Activated naive CD4-positive, alpha-beta T cell treated with anti-CD3 and anti-CD28 coated beads for 36 hours (primary cell): ENCODE measurements at regions not wholly inside any gene's neighbourhood (a gene's known extent, or its start where the extent isn't known, plus 50 kb on each side); places are given as distances from the start of the nearest gene placed in this dataset.

Experiments used
- CTCF ChIA-PET: fragments of 350-600 bp; sonication (Branson Sonifier 250); formaldehyde crosslinking; loops from one replicate; lab custom pipeline; 2021; ENCODE audit warnings: antibody characterized with exemption; lab: Charles Lee
- DNase-seq: peaks from one replicate; pipeline ENCODE4 v3.0.0-alpha.2; 2020
- H3K27ac Mint-ChIP-seq: one replicate; pipeline ENCODE4 v1.8.0; 2021; ENCODE audit warnings: mild to moderate bottlenecking, mixed read lengths
- H3K27me3 Mint-ChIP-seq: one replicate; pipeline ENCODE4 v1.8.0; 2021; ENCODE audit warnings: low read depth, mixed read lengths
- H3K36me3 Mint-ChIP-seq: one replicate; pipeline ENCODE4 v1.8.0; 2021; ENCODE audit warnings: low read depth, mixed read lengths
- H3K4me1 Mint-ChIP-seq: one replicate; pipeline ENCODE4 v1.8.0; 2021; ENCODE audit warnings: low read depth, mixed read lengths
- H3K4me3 Mint-ChIP-seq: one replicate; pipeline ENCODE4 v1.8.0; 2021; ENCODE audit warnings: mild to moderate bottlenecking, moderate library complexity, mixed read lengths
- H3K9me3 Mint-ChIP-seq: one replicate; pipeline ENCODE4 v1.8.0; 2021; ENCODE audit warnings: mixed read lengths
- intact Hi-C: fragments of 100-400 bp; cut with micrococcal nuclease; formaldehyde crosslinking; loops from one replicate; pipeline ENCODE4 v1.15.1; 2023

- Mint-ChIP-seq H3K27ac (no peak overlapping the region), H3K9me3 (no peaks in the 10 kb centered on the region), H3K36me3 (no peaks in the 10 kb centered on the region), H3K4me1 (no peaks in the 10 kb centered on the region), H3K27me3 (peaks cover 6% of the 10 kb centered on the region), H3K4me3 (no peak overlapping the region)
- intact Hi-C loops, result no loop called here
- CTCF ChIA-PET, result no interaction called here
- no peak for DNase-seq
Observed at GRCh38 chr15:91793771-91794170, 59.7 kb upstream of the SLCO3A1 start.

DNA sequence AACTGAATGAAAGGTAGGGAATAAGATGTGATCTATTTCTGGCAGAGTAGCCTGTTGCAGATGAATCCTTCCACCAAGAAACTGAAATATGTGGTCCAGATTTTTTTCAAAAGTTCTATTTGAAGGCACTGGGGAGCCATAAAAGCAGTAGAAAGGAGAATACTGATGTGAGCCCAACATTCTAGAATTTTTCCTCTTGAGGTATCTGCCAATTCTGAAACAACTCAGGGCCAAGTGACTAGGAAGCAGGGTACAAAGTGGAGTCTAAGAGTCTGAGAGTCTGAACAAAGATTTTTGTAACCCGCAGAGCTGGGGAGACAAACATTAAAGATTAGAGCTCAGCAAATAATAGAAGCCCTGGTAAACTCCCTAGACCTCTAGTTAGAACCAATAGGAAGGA is 58.3 kb upstream of the SLCO3A1 start:
- Mint-ChIP-seq H3K4me1 (no peaks in the 10 kb centered on the region), H3K36me3 (no peaks in the 10 kb centered on the region), H3K27ac (no peak overlapping the region), H3K9me3 (no peaks in the 10 kb centered on the region), H3K27me3 (peaks cover 8% of the 10 kb centered on the region), H3K4me3 (no peak overlapping the region)
- intact Hi-C loops, result no loop called here
- CTCF ChIA-PET, result no interaction called here
- DNase-seq, result no peak

DNA sequence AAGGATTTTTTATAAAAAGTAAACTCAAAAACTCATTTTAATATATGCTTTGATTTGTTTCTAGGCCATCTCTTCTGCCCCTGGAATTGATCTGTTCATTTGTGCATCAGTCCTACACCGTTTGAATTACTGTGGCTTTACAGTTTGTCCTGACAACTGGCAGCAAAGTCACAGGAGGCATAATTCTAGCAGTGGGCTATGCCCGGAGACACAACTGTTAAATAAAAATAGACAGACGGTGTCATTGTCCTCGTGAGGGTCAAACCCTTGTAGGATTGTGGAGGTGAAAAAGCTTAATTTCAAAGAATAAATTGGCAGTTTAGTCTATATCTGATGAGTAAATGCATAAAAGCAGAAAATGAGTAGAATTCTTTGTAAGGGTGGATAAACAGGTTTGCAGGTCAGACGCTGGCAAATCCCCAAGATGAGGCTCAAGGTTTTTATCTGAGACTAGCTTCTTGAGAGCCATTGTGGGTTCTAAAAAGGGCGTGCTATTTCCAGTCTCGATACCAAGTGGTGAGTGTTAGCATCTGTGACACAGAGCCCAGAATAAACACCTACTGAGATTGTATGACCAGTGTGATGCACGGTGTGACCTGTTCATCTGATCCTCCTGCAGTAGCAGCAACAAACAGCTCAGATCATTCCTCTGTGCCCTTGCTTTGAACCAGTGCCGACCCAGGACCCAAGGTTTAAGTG is 51.5 kb upstream of the SLCO3A1 start:
- Mint-ChIP-seq H3K27me3 (peaks cover 9% of the 10 kb centered on the region), H3K9me3 (no peaks in the 10 kb centered on the region), H3K36me3 (no peaks in the 10 kb centered on the region), H3K4me3 (no peak overlapping the region), H3K27ac (no peak overlapping the region), H3K4me1 (no peaks in the 10 kb centered on the region)
- CTCF ChIA-PET, result no interaction called here
- DNase-seq, result no peak
- intact Hi-C loops, result no loop called here

DNA sequence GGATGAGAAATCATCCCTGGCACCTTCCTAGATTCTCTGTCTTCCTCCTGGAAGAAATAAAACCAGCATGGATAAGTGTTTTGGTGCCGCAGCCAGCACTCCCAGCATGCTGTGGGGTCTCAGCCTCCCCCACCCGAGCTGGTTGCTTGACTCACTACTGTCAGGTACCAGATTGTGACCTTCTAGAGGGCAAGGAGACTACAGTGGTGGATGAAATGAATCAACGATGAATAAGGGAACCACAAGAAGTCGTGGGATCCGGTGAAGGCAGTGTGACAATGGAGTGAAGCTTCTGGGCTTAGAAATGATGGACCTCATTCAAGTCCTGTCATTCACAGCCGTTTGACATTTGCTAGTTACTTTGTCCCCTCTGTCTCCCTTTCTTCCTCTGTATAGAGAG is 50.2 kb upstream of the SLCO3A1 start:
- CTCF ChIA-PET, result no interaction called here
- no peaks in the 10 kb centered on the region for H3K9me3 Mint-ChIP-seq

More for the DNA sequence above, 50.2 kb upstream of the SLCO3A1 start:
- peaks cover 9% of the 10 kb centered on the region for H3K27me3 Mint-ChIP-seq
- DNase-seq, result no peak
- no peak overlapping the region for H3K4me3 Mint-ChIP-seq
- H3K27ac Mint-ChIP-seq, result no peak overlapping the region
- H3K36me3 Mint-ChIP-seq, result no peaks in the 10 kb centered on the region
- no peaks in the 10 kb centered on the region for H3K4me1 Mint-ChIP-seq
- intact Hi-C loops, result no loop called here
